22Rv1 (cell line): ENCODE measurements at regions not wholly inside any gene's neighbourhood (a gene's known extent, or its start where the extent isn't known, plus 50 kb on each side); places are given as distances from the start of the nearest gene placed in this dataset.

Source experiments
- CTCF ChIP-seq: fragments of 450-650 bp; IDR thresholded peaks from 2 replicates; pipeline ENCODE4 v1.5.1; 2017; ENCODE audit warnings: mild to moderate bottlenecking
- ZFX ChIP-seq: fragments of 450-650 bp; IDR thresholded peaks from 2 replicates; pipeline ENCODE4 v1.6.1; 2017; ENCODE audit warnings: antibody characterized with exemption, borderline replicate concordance

GRCh38 chr9:73543727-73544126, 392.1 kb downstream of the ANXA1 start:
- TF ChIP-seq CTCF, result no peak
- TF ChIP-seq ZFX, result no peak
